ENCODE measurements at regions not wholly inside any gene's neighbourhood (a gene's known extent, or its start where the extent isn't known, plus 50 kb on each side); places are given as distances from the start of the nearest gene placed in this dataset.

DNA sequence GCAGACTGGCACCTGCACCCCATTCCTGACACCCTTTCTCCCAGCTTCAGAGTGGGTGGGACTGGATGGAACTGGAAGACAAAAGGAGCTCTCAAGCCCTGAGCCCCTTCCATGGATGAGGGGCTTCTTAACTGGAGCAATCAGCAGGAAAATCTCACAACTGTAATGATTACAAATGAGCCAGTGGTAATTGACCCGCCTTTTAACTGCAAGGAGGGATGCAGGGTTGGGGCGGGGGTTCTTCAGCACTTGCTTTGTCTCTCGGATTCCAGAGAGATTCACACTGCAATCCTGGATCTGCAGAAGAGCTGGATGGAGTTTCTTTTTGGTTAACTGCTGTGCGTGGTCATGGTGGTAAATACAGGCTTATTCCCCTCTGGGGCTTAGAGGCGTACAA, 160.1 kb upstream of the SHB start:
- TF ChIP-seq JUND (IDR thresholded peaks at IDR 0.05) = no peak
- TF ChIP-seq, protein P1, sequence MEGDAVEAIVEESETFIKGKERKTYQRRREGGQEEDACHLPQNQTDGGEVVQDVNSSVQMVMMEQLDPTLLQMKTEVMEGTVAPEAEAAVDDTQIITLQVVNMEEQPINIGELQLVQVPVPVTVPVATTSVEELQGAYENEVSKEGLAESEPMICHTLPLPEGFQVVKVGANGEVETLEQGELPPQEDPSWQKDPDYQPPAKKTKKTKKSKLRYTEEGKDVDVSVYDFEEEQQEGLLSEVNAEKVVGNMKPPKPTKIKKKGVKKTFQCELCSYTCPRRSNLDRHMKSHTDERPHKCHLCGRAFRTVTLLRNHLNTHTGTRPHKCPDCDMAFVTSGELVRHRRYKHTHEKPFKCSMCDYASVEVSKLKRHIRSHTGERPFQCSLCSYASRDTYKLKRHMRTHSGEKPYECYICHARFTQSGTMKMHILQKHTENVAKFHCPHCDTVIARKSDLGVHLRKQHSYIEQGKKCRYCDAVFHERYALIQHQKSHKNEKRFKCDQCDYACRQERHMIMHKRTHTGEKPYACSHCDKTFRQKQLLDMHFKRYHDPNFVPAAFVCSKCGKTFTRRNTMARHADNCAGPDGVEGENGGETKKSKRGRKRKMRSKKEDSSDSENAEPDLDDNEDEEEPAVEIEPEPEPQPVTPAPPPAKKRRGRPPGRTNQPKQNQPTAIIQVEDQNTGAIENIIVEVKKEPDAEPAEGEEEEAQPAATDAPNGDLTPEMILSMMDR (IDR thresholded peaks at IDR 0.05; ENCODE audit: low read depth, low read length, missing input control) = no peak
- TF ChIP-seq TAF1 (conservative IDR thresholded peaks at IDR 0.05) = no peak
- TF ChIP-seq HNF4G (IDR thresholded peaks at IDR 0.05) = no peak

Measured in liver (tissue), 3 donors.